ENCODE measurements at regions not wholly inside any gene's neighbourhood (a gene's known extent, or its start where the extent isn't known, plus 50 kb on each side); places are given as distances from the start of the nearest gene placed in this dataset.
"Not testable (repeated sequence)": the region's sequence is repeated elsewhere in the genome, so short reads cannot be mapped to it uniquely, and the experiment has no call there.

- H3K4me1 ChIP-seq; H3K27ac ChIP-seq; H3K36me3 ChIP-seq; intact Hi-C loops (cut with DNase I); H3K9me3 ChIP-seq; H3K4me3 ChIP-seq; FAIRE-seq; H3K27me3 ChIP-seq; DNase-seq: not testable (repeated sequence)
- 2% methylated on average over 14 to 21 of the region's 21 CpGs for WGBS, 2 donors
- peak in 3 of 4 donors; percentile 42 to 83 (median 76) for ATAC-seq
Measured at GRCh38 chr7:153747969-153748368, 304.2 kb upstream of the DPP6 start.

- ATAC-seq (peak in 2 of 4 donors; percentile 41 to 48), DNase-seq (peak in 1 of 6 donors; percentile 30)
- WGBS, 2 donors = 1 to 2% methylated on average over 10 to 23 of the region's 25 CpGs
- H3K4me3 ChIP-seq; H3K27ac ChIP-seq; H3K36me3 ChIP-seq; H3K4me1 ChIP-seq; intact Hi-C loops (cut with DNase I); H3K9me3 ChIP-seq; H3K27me3 ChIP-seq; FAIRE-seq: not testable (repeated sequence)
Measured at GRCh38 chr7:153748885-153749284, 303.3 kb upstream of the DPP6 start.

GRCh38 chr7:153765869-153766268 lies 286.3 kb upstream of the DPP6 start:
- intact Hi-C loops (cut with DNase I); H3K4me3 ChIP-seq; ATAC-seq; H3K9me3 ChIP-seq; H3K27ac ChIP-seq; H3K4me1 ChIP-seq; DNase-seq; H3K36me3 ChIP-seq; H3K27me3 ChIP-seq; FAIRE-seq: not testable (repeated sequence)
- WGBS, 2 donors = 68 to 80% methylated on average over 3 of the region's 3 CpGs

GRCh38 chr7:153766926-153767325 lies 285.3 kb upstream of the DPP6 start:
- DNase-seq; FAIRE-seq; H3K36me3 ChIP-seq; H3K27me3 ChIP-seq; H3K27ac ChIP-seq; H3K4me3 ChIP-seq; H3K4me1 ChIP-seq; H3K9me3 ChIP-seq; ATAC-seq; intact Hi-C loops (cut with DNase I): not testable (repeated sequence)
- 39 to 42% methylated on average over 1 of the region's 1 CpG for WGBS, 2 donors

- H3K4me1 ChIP-seq = no peaks in the 10 kb centered on the region
- H3K27ac ChIP-seq = no peak overlapping the region
- intact Hi-C loops (cut with DNase I) = no loop called here
- FAIRE-seq = no peak
- WGBS, 2 donors = 57 to 65% methylated on average over 3 of the region's 3 CpGs
- no peaks in the 10 kb centered on the region for H3K27me3 ChIP-seq
- H3K4me3 ChIP-seq = no peak overlapping the region
- H3K36me3 ChIP-seq = no peaks in the 10 kb centered on the region
- no peaks in the 10 kb centered on the region for H3K9me3 ChIP-seq
- no peak for ATAC-seq
- DNase-seq = no peak
- no peak for TF ChIP-seq CTCF (IDR thresholded peaks at IDR 0.05)
Measured at GRCh38 chr7:153772966-153773365, 279.2 kb upstream of the DPP6 start.

- not testable (repeated sequence) for H3K4me3 ChIP-seq
- peak; percentile 47 for FAIRE-seq
Measured at GRCh38 chr7:153776940-153777339, 275.3 kb upstream of the DPP6 start.

GRCh38 chr7:153797363-153797762 lies 254.8 kb upstream of the DPP6 start:
- DNase-seq; H3K27me3 ChIP-seq; H3K27ac ChIP-seq; H3K9me3 ChIP-seq; H3K36me3 ChIP-seq; H3K4me3 ChIP-seq; H3K4me1 ChIP-seq; intact Hi-C loops (cut with DNase I); FAIRE-seq: not testable (repeated sequence)
- ATAC-seq = peak in 2 of 4 donors; percentile 34 to 41

More at GRCh38 chr7:153776940-153777339, 275.3 kb upstream of the DPP6 start:
- H3K9me3 ChIP-seq; H3K4me1 ChIP-seq; H3K27me3 ChIP-seq; ATAC-seq; H3K36me3 ChIP-seq; intact Hi-C loops (cut with DNase I); H3K27ac ChIP-seq; DNase-seq: not testable (repeated sequence)

- no peak for DNase-seq
- no peaks in the 10 kb centered on the region for H3K9me3 ChIP-seq
- ATAC-seq = no peak
- FAIRE-seq = no peak
- intact Hi-C loops (cut with DNase I) = no loop called here
- no peaks in the 10 kb centered on the region for H3K4me1 ChIP-seq
- H3K4me3 ChIP-seq = no peak overlapping the region
- no peaks in the 10 kb centered on the region for H3K27me3 ChIP-seq
- no peak overlapping the region for H3K27ac ChIP-seq
- TF ChIP-seq CTCF (IDR thresholded peaks at IDR 0.05) = no peak
- no peaks in the 10 kb centered on the region for H3K36me3 ChIP-seq
- WGBS, 2 donors = 72 to 82% methylated on average over 12 of the region's 12 CpGs
Measured at GRCh38 chr7:153808117-153808516, 244.1 kb upstream of the DPP6 start.

Measured in pancreas (tissue), 10 donors.